ENCODE measurements at regions not wholly inside any gene's neighbourhood (a gene's known extent, or its start where the extent isn't known, plus 50 kb on each side); places are given as distances from the start of the nearest gene placed in this dataset.
A peak's percentile ranks its signal among the peaks of the same experiment; 100 is the strongest.

GRCh38 chr6:111989743-111990142 is 64.2 kb upstream of the CCN6 start:
- no peak for DNase-seq

- DNase-seq, result no peak
Measured at GRCh38 chr6:111990214-111990613, 63.7 kb upstream of the CCN6 start.

GRCh38 chr6:111992851-111993250 is 61.1 kb upstream of the CCN6 start:
- DNase-seq, result no peak

- DNase-seq, result no peak
Measured at GRCh38 chr6:111993342-111993741, 60.6 kb upstream of the CCN6 start.

- DNase-seq, result no peak
Measured at GRCh38 chr6:111994791-111995190, 59.1 kb upstream of the CCN6 start.

- DNase-seq, result no peak
Measured at GRCh38 chr6:111995404-111995803, 58.5 kb upstream of the CCN6 start.

GRCh38 chr6:111996144-111996865 is 57.6 kb upstream of the CCN6 start:
- no peak for DNase-seq

GRCh38 chr6:111997078-111997852 is 56.6 kb upstream of the CCN6 start:
- peak; percentile 42 for DNase-seq

- no peak for DNase-seq
Measured at GRCh38 chr6:111997853-111998208, 56.1 kb upstream of the CCN6 start.

- no peak for DNase-seq
Measured at GRCh38 chr6:112002307-112002706, 51.6 kb upstream of the CCN6 start.
